ENCODE measurements at regions not wholly inside any gene's neighbourhood (a gene's known extent, or its start where the extent isn't known, plus 50 kb on each side); places are given as distances from the start of the nearest gene placed in this dataset.

DNA sequence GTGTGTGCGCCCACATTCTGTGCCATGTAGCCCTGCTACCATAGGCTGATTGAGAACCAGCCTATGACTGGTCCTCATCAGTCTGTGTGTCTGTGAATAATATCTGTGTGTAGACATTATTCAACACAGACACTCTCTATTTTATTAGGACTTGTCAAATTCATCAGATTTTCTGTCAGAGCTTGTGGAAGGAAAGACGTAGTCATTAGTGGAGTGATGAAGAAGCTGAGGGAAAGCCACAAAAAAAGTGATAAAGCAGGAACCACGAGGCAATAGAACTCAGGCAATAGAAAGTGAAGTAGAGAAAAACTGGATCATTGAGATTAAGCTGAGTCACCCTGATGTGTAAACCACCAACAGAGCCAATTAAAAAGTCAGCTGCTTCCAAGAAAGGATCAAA is 122.2 kb upstream of the MARCKS start:
- no peak for TF ChIP-seq POLR2AphosphoS5 (IDR thresholded peaks at IDR 0.05)
- TF ChIP-seq, protein P1, sequence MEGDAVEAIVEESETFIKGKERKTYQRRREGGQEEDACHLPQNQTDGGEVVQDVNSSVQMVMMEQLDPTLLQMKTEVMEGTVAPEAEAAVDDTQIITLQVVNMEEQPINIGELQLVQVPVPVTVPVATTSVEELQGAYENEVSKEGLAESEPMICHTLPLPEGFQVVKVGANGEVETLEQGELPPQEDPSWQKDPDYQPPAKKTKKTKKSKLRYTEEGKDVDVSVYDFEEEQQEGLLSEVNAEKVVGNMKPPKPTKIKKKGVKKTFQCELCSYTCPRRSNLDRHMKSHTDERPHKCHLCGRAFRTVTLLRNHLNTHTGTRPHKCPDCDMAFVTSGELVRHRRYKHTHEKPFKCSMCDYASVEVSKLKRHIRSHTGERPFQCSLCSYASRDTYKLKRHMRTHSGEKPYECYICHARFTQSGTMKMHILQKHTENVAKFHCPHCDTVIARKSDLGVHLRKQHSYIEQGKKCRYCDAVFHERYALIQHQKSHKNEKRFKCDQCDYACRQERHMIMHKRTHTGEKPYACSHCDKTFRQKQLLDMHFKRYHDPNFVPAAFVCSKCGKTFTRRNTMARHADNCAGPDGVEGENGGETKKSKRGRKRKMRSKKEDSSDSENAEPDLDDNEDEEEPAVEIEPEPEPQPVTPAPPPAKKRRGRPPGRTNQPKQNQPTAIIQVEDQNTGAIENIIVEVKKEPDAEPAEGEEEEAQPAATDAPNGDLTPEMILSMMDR (IDR thresholded peaks at IDR 0.05): no peak
